GM23338 (cell line): ENCODE measurements at regions not wholly inside any gene's neighbourhood (a gene's known extent, or its start where the extent isn't known, plus 50 kb on each side); places are given as distances from the start of the nearest gene placed in this dataset.

Experiments
- CREB1 ChIP-seq: fragments of 250-450 bp; sonication (Bioruptor Pico); IDR thresholded peaks from 2 replicates; pipeline ENCODE4 v1.5.0; 2020; ENCODE audit warnings: low read depth, mild to moderate bottlenecking, moderate library complexity
- CTCF ChIP-seq, 2 experiments: fragments of 200-600 bp in 1 of 2; sonication (generic) in 1 of 2; conservative IDR thresholded peaks; 2 replicates each; pipeline versions ENCODE4 v1.5.1 to v1.6.1; 2016 to 2017; ENCODE audit warnings: antibody characterized with exemption in 2 of 2, low read depth in 2 of 2, mild to moderate bottlenecking in 2 of 2, moderate library complexity in 1 of 2
- ETS1 ChIP-seq: IDR thresholded peaks from 2 replicates; pipeline ENCODE4 v1.6.1; 2016; ENCODE audit warnings: antibody characterized with exemption
- EZH2 ChIP-seq: fragments of 200-600 bp; sonication (generic); IDR thresholded peaks from one replicate; pipeline ENCODE4 v1.8.0; 2017; ENCODE audit warnings: antibody characterized with exemption, mild to moderate bottlenecking, low read depth; ENCODE audit not compliant: unreplicated experiment
- EZH2phosphoT487 ChIP-seq: fragments of 200-600 bp; sonication (generic); IDR thresholded peaks from one replicate; pipeline ENCODE4 v1.8.1; 2018; ENCODE audit warnings: antibody characterized with exemption; ENCODE audit not compliant: unreplicated experiment
- JUNB ChIP-seq: IDR thresholded peaks from one replicate; pipeline ENCODE4 v1.6.1; 2016; ENCODE audit warnings: antibody characterized with exemption; ENCODE audit not compliant: unreplicated experiment
- REST ChIP-seq: IDR thresholded peaks from one replicate; pipeline ENCODE4 v1.6.1; 2018; ENCODE audit warnings: antibody characterized with exemption; ENCODE audit not compliant: unreplicated experiment
- ZNF331 ChIP-seq: fragments of 250-450 bp; sonication (Bioruptor Pico); IDR thresholded peaks from 2 replicates; pipeline ENCODE4 v1.5.0; 2020; ENCODE audit warnings: low read depth, mild to moderate bottlenecking, moderate library complexity

GRCh38 chr4:111537871-111538270, 607.4 kb upstream of the FAM241A start:
- no peak for TF ChIP-seq CTCF (conservative IDR thresholded peaks at IDR 0.05; ENCODE audit: low read depth in 2 of 2)
- TF ChIP-seq EZH2: no peak
- TF ChIP-seq CREB1 (CRISPR knock-in tag): no peak
- TF ChIP-seq REST: no peak
- no peak for TF ChIP-seq ZNF331
- no peak for TF ChIP-seq EZH2phosphoT487
- TF ChIP-seq JUNB: no peak
- no peak for TF ChIP-seq ETS1
